HG03196 (cell line): ENCODE measurements at regions not wholly inside any gene's neighbourhood (a gene's known extent, or its start where the extent isn't known, plus 50 kb on each side); places are given as distances from the start of the nearest gene placed in this dataset.

ENCODE experiments used
- ATAC-seq: cut with Tn5 transposase; IDR thresholded peaks from one replicate; pipeline ENCODE4 v1.9.1; 2021; ENCODE audit not compliant: unreplicated experiment

GRCh38 chr13:106352850-106353249, 182.6 kb downstream of the EFNB2 start:
- ATAC-seq = no peak

- no peak for ATAC-seq
Measured at GRCh38 chr13:106351251-106351650, 184.2 kb downstream of the EFNB2 start.

- ATAC-seq = no peak
Measured at GRCh38 chr13:106350208-106350607, 185.3 kb downstream of the EFNB2 start.

- ATAC-seq = no peak
Measured at GRCh38 chr13:106349080-106349931, 186.2 kb downstream of the EFNB2 start.

GRCh38 chr13:106348075-106348840, 187.2 kb downstream of the EFNB2 start:
- no peak for ATAC-seq

GRCh38 chr13:106344342-106344741, 191.1 kb downstream of the EFNB2 start:
- no peak for ATAC-seq

- ATAC-seq = no peak
Measured at GRCh38 chr13:106343836-106344235, 191.6 kb downstream of the EFNB2 start.

GRCh38 chr13:106340249-106340648, 195.2 kb downstream of the EFNB2 start:
- no peak for ATAC-seq

GRCh38 chr13:106337096-106337850, 198.2 kb downstream of the EFNB2 start:
- no peak for ATAC-seq

- no peak for ATAC-seq
Measured at GRCh38 chr13:106336668-106337067, 198.8 kb downstream of the EFNB2 start.

GRCh38 chr13:106332621-106333020, 202.8 kb downstream of the EFNB2 start:
- no peak for ATAC-seq

- no peak for ATAC-seq
Measured at GRCh38 chr13:106331116-106331515, 204.3 kb downstream of the EFNB2 start.

- no peak for ATAC-seq
Measured at GRCh38 chr13:106329941-106330340, 205.5 kb downstream of the EFNB2 start.

GRCh38 chr13:106326751-106327150, 208.7 kb downstream of the EFNB2 start:
- ATAC-seq = no peak

- no peak for ATAC-seq
Measured at GRCh38 chr13:106324444-106324843, 211.0 kb downstream of the EFNB2 start.

- no peak for ATAC-seq
Measured at GRCh38 chr13:106322628-106323027, 212.8 kb downstream of the EFNB2 start.

GRCh38 chr13:106318941-106319411, 216.5 kb downstream of the EFNB2 start:
- ATAC-seq = no peak

- no peak for ATAC-seq
Measured at GRCh38 chr13:106314417-106314816, 221.0 kb downstream of the EFNB2 start.

- no peak for ATAC-seq
Measured at GRCh38 chr13:106311004-106311403, 224.5 kb downstream of the EFNB2 start.

- ATAC-seq = no peak
Measured at GRCh38 chr13:106310291-106310865, 225.1 kb downstream of the EFNB2 start.

GRCh38 chr13:106306748-106307277, 228.6 kb downstream of the EFNB2 start:
- ATAC-seq = no peak
